NCI-H1436 (cell line): ENCODE measurements at regions not wholly inside any gene's neighbourhood (a gene's known extent, or its start where the extent isn't known, plus 50 kb on each side); places are given as distances from the start of the nearest gene placed in this dataset.

ENCODE experiments used
- DNase-seq: peaks from one replicate; lab custom pipeline; 2025; lab: John Stamatoyannopoulos, UW

DNA sequence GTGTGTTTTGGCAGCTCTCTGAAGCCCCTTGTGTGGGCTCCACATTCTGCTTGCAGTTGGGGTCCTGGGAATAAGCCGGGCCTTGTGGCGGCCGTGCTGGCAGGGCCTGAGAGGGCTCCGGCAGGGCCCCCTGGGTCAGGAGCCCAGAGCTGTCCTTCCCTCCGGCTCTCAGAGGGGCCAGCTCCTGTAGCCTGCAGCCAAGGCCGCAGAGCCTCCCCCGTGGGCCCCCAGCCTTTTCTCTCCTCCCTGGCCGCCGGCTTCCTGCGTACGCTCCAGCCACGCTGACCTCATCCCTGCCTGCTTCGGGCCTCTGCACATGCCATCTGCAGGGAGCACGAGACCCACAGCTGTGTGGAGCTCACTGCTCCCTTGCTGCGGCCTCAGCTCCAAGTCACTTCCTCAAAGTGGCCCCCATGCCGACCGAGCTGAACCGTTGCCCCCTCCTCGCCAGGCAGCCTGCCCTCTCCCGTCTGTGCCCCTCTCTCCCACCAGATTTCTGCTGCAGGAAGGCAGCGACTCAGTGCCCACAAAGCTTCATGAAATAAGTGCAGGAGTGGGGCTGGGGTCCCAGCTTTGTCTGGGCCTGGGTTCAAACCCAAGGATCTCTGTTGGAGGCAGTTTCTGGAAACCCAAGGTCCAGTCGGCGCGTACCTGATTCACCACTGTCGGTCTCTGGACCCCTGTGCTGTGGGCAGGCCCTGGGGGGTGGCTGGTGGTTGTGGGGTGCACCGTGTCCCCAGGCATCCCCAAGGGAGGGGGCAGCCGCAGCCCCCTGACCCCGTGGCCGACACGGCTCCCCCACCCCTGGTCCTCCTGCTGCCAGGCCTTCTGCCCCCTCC lies 57.1 kb upstream of the NKX1-1 start:
- no peak for DNase-seq

DNA sequence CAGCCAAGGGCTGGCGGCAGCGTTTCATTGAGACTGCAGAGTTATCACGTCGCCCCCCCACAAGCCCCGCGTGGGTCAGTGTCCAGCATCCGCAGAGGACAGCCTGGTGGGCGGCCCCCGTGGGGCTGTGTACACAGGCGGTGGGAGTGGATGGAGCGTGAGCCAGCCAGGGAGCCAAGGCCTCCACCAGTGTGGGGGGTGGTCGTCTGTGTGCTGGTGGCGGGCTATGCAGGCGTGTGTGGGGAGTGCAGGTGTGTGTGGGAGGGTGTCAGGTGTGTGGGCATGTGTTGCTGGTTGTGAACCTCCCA lies 56.5 kb upstream of the NKX1-1 start:
- no peak for DNase-seq

GRCh38 chr4:1462009-1462767 lies 55.9 kb upstream of the NKX1-1 start:
- DNase-seq, result no peak

DNA sequence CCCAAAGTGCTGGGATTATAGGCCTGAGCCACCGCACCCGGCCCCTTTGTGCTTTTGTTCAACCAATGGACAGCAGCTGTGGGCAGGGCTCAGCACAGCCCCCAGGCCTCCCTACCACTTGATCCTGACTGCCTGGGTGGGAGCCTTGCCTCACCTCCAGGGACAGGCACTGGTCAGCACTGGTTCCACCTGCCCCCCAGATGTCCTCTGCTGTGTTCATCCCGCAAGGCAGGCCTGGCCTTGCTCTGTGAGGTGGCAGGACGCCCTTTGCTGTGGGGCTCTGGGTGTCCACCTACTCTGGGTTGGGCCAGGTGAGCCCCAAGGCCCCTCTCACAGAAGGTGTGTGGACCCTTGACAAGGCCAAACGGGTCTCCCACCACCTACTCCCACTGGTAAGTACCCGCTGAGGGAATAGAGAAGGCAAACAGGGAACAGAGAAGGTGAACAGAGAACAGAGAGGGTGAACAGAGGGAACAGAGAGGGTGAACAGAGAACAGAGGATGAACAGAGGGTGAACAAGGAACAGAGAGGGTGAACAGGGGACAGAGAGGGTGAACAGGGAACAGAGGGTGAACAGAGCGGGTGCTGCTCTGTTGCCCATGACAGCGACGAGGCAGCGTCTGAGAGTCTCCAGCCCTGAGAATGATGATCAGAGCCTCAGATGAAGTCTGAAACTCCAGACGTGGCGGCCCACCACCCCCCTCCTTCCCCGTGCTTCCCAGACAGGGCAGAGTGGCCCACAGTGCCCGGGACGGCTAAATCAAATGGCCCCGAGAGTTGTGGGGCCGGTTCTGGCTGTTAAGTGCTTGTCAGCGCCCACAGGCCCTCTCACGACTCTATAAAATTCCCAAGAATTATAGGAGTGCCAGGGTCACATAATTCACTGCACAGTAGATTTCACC lies 55.0 kb upstream of the NKX1-1 start:
- DNase-seq, result no peak

DNA sequence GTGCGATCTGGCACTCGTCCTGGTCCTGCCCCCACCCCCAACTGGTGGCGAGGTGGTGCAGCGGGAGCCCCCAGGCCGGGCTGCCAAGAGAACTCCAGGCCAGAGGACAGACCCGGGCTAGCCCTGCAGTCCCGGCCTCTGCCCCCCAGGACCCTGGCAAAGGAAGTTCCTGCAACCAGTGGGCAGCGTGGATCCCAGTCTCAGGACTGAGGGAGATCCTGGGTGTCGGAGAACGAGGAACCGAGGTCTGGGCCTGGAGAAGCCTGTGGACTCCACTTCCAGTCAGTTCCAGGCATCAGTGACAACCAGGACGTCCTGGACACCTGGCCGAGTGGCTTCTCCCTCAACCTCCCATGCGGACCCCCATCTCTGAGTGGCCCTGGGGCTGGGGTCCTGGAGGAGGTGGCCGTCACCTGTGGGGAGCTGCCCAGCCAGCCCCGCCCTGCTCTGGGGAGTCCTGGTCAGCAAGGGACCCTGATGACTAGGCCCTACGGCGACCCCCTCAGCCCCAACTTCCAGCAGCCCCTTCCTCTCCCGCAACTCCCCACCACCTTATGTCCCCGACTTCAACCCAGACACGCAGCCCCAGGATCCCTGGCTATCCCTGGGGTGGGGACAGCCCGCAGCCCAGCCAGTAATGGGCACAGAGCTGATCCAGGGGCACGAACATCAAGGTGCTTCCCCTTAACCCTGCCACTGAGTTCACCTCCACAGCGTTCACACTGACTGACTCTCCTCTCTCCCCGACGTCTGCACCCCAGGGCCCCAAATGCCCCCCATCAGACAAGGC lies 53.7 kb upstream of the NKX1-1 start:
- DNase-seq, result no peak

DNA sequence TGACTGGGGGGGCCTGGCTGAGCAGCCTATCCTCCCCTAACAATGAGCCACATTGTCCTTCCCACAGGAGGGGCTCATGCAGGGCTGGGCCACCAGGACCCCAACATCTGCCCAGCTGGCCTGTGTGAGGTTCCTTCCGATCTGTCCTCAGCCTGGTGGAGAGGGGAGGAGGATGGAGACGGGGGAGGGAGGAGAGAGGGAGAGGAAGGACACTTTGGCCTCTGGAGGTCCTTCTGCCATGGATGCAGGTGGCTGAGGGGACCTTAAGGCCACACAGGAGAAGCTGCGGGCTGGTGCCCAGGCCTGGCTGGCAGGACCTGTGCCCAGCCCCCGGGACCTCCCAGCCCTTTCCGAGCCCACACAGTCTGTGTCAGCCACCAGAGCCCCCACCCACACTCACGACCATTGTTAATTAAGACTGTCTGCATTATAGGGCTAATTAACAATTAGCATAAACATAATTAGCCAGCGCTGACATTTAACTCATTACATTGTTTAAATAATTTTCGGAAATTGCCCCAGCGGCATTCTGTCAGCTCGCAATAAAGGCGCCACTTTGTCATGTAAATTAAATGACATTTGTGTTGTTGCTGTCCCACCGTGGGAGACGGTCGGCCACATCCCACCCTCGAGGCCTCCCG lies 53.0 kb upstream of the NKX1-1 start:
- DNase-seq, result no peak

GRCh38 chr4:1458581-1458980 lies 52.3 kb upstream of the NKX1-1 start:
- no peak for DNase-seq
